AG09309 (cell line): ENCODE measurements at regions not wholly inside any gene's neighbourhood (a gene's known extent, or its start where the extent isn't known, plus 50 kb on each side); places are given as distances from the start of the nearest gene placed in this dataset.

Source experiments
- DNase-seq: peaks from one replicate; pipeline ENCODE4 v3.0.0-alpha.2; 2010; ENCODE audit warnings: low read depth
- H3K4me3 ChIP-seq: 2 replicates; pipeline ENCODE4 v1.5.1; 2011; ENCODE audit warnings: mild to moderate bottlenecking, low read depth, low read length, moderate library complexity; ENCODE audit not compliant: control insufficient read depth
- CTCF ChIP-seq: IDR thresholded peaks from 2 replicates; pipeline ENCODE4 v1.5.1; 2011; ENCODE audit warnings: mild to moderate bottlenecking, low read depth, low read length, inconsistent platforms; ENCODE audit not compliant: insufficient read depth, control insufficient read depth; ENCODE audit errors: missing control alignments

DNA sequence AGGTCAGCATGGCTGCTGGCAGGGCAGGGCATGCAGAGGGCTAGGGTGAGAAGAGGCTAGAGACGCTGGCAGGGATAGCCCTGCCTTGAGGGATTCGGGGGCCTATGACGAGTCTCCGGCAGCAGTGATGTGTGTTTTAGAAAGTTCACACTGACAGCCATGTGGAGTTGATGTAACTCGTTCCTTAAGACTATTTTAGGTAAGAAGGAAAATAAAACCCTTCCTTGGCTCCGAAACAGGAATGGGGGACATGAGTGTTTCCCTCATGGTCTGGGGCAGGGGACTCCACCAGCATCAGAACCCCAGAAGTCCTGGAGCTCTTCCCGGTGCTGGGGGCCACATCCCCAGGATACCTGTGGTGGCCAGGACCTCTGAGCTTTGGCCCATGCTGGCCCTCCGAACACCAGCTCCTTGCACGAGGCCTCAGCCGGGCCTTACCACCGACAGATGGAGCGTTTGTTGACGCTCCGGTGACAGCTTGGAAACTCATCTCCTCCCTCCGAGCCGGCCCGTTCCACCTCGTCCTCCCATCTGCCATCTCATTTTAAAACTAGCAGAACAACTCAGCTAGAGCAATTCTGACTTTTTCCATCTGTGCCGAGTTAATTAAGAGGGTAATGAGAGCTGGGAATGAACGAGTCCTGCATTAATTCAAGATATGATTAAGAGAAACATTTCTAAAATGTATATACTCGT, 337.7 kb downstream of the CDK5RAP2 start:
- no peak for DNase-seq
- no peak overlapping the region for H3K4me3 ChIP-seq
- no peak for TF ChIP-seq CTCF

- no peak overlapping the region for H3K4me3 ChIP-seq
- no peak for DNase-seq
- TF ChIP-seq CTCF = no peak
Observed at GRCh38 chr9:120236596-120236995, 343.4 kb downstream of the CDK5RAP2 start.

GRCh38 chr9:120235081-120235480, 344.9 kb downstream of the CDK5RAP2 start:
- no peak overlapping the region for H3K4me3 ChIP-seq
- no peak for TF ChIP-seq CTCF
- no peak for DNase-seq

- H3K4me3 ChIP-seq = no peak overlapping the region
- no peak for DNase-seq
- TF ChIP-seq CTCF = no peak
Observed at GRCh38 chr9:120230227-120230626, 349.7 kb downstream of the CDK5RAP2 start.

- TF ChIP-seq CTCF = no peak
Observed at GRCh38 chr9:120221844-120222243, 358.1 kb downstream of the CDK5RAP2 start.

DNA sequence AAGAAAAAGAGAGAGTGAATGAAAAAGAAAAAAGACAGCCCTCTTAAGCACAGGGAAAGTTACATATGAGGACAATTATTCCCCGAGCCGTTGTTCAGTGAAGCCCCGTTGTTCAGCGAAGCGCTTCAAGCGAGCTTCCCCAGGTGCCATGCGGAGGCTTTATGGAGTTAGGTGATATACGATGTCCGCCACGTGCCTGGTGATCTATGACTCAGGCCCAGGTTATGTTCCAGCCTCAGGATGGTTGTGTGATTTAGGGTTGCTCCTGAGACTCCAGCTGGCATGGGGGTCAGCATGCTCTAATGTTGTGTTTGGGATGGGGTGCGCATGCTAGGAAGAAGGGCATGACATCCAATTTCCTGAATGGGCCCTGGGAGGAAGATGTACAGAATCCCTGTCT, 365.6 kb downstream of the CDK5RAP2 start:
- DNase-seq = no peak
- TF ChIP-seq CTCF = no peak
- H3K4me3 ChIP-seq = no peak overlapping the region

More at GRCh38 chr9:120221844-120222243, 358.1 kb downstream of the CDK5RAP2 start:
- no peak overlapping the region for H3K4me3 ChIP-seq
- DNase-seq = no peak

DNA sequence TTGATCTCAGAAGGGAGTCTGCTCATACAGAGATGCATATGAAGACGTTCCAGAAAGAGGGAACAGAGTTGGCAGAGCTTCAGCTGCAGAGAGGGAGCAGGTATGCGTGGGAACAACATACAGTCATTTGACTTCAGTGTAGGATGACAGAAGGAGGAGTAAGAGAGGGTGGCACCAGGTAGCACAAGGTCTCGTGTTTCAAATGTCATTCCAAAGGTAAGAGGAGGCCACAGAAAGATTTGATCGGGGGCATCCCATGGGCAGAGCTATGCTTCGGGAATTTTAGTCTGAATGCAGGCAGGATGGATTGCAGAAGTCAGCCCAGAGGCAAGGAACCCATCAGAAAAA, 367.1 kb downstream of the CDK5RAP2 start:
- H3K4me3 ChIP-seq = no peak overlapping the region
- no peak for DNase-seq
- TF ChIP-seq CTCF = no peak
